ENCODE measurements at regions not wholly inside any gene's neighbourhood (a gene's known extent, or its start where the extent isn't known, plus 50 kb on each side); places are given as distances from the start of the nearest gene placed in this dataset.

GRCh38 chr4:126559961-126560360 is 1072.8 kb upstream of the INTU start:
- Histone ChIP-seq H3K9me3 (ENCODE audit: control insufficient read depth in 4 of 4, low read length in 3 of 4) (no peaks in the 10 kb centered on the region), H3K27me3 (ENCODE audit: control insufficient read depth in 4 of 4, insufficient read depth in 4 of 4, low read length in 3 of 4) (no peaks in the 10 kb centered on the region), H3K4me1 (ENCODE audit: control insufficient read depth in 4 of 4, insufficient read depth in 4 of 4, low read length in 3 of 4) (no peaks in the 10 kb centered on the region), H3K36me3 (ENCODE audit: control insufficient read depth in 4 of 4, insufficient read depth in 3 of 4, low read depth in 1 of 4, low read length in 3 of 4) (no peaks in the 10 kb centered on the region), H3K4me3 (ENCODE audit: low read depth in 1 of 3, low read length in 3 of 3) (no peak overlapping the region), H3K9ac (ENCODE audit: low read depth in 1 of 2, low read length in 2 of 2) (no peak overlapping the region), H3K27ac (ENCODE audit: low read depth in 1 of 2, low read length in 2 of 2) (no peak overlapping the region)
- TF ChIP-seq, protein P1, sequence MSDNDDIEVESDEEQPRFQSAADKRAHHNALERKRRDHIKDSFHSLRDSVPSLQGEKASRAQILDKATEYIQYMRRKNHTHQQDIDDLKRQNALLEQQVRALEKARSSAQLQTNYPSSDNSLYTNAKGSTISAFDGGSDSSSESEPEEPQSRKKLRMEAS (IDR thresholded peaks at IDR 0.05), result no peak
- TF ChIP-seq EGR1 (IDR thresholded peaks at IDR 0.05; ENCODE audit: low read depth in 2 of 2) (no peak), HNF4G (IDR thresholded peaks at IDR 0.05) (no peak), TAF1 (conservative IDR thresholded peaks at IDR 0.05) (no peak), SP1 (IDR thresholded peaks at IDR 0.05) (no peak), FOXA1 (IDR thresholded peaks at IDR 0.05) (no peak), RAD21 (IDR thresholded peaks at IDR 0.05) (no peak), RXRA (IDR thresholded peaks at IDR 0.05) (no peak)
- TF ChIP-seq, protein P2, sequence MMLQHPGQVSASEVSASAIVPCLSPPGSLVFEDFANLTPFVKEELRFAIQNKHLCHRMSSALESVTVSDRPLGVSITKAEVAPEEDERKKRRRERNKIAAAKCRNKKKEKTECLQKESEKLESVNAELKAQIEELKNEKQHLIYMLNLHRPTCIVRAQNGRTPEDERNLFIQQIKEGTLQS (IDR thresholded peaks at IDR 0.05), result no peak
- TF ChIP-seq, protein P3, sequence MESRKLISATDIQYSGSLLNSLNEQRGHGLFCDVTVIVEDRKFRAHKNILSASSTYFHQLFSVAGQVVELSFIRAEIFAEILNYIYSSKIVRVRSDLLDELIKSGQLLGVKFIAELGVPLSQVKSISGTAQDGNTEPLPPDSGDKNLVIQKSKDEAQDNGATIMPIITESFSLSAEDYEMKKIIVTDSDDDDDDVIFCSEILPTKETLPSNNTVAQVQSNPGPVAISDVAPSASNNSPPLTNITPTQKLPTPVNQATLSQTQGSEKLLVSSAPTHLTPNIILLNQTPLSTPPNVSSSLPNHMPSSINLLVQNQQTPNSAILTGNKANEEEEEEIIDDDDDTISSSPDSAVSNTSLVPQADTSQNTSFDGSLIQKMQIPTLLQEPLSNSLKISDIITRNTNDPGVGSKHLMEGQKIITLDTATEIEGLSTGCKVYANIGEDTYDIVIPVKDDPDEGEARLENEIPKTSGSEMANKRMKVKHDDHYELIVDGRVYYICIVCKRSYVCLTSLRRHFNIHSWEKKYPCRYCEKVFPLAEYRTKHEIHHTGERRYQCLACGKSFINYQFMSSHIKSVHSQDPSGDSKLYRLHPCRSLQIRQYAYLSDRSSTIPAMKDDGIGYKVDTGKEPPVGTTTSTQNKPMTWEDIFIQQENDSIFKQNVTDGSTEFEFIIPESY (IDR thresholded peaks at IDR 0.05), result no peak
- DNase-seq (ENCODE audit: low spot score), result no peak
- 46% methylated on average over 2 of the region's 2 CpGs for WGBS

- no peaks in the 10 kb centered on the region for H3K27me3 ChIP-seq (ENCODE audit: control insufficient read depth in 4 of 4, insufficient read depth in 4 of 4, low read length in 3 of 4)
- H3K4me3 ChIP-seq (ENCODE audit: low read depth in 1 of 3, low read length in 3 of 3), result no peak overlapping the region
- H3K9me3 ChIP-seq (ENCODE audit: control insufficient read depth in 4 of 4, low read length in 3 of 4), result no peaks in the 10 kb centered on the region
- no peak overlapping the region for H3K27ac ChIP-seq (ENCODE audit: low read depth in 1 of 2, low read length in 2 of 2)
- TF ChIP-seq HNF4G (IDR thresholded peaks at IDR 0.05) (no peak), GABPA (IDR thresholded peaks at IDR 0.05 in 1 of 2, conservative IDR thresholded peaks at IDR 0.05 in 1 of 2) (no peak)
- H3K9ac ChIP-seq (ENCODE audit: low read depth in 1 of 2, low read length in 2 of 2), result no peak overlapping the region
- no peaks in the 10 kb centered on the region for H3K36me3 ChIP-seq (ENCODE audit: control insufficient read depth in 4 of 4, insufficient read depth in 3 of 4, low read depth in 1 of 4, low read length in 3 of 4)
- no peak for DNase-seq (ENCODE audit: low spot score)
- no peaks in the 10 kb centered on the region for H3K4me1 ChIP-seq (ENCODE audit: control insufficient read depth in 4 of 4, insufficient read depth in 4 of 4, low read length in 3 of 4)
- WGBS, result 74% methylated on average over 1 of the region's 1 CpG
Observed at GRCh38 chr4:126560794-126561193, 1072.0 kb upstream of the INTU start.

DNA sequence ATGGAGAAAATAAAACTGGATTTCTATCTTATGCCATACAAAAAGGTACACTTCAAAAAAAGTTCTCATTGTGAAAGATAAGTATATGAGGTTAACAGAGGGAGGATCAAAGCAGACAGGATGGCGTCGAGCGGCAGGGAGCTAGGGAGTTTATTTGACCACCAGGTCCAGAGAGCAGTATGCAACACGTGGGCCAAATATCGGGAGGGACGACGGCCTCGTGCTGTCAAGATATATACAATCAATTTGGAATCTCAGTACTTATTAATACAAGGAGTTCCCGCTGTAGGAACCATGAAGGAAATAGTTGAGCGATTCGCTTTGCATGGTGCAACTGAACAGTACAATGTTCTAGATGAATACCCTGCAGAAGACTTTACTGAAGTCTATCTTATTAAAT is 1069.4 kb upstream of the INTU start:
- DNase-seq (ENCODE audit: low spot score), result no peak
- H3K9ac ChIP-seq (ENCODE audit: low read depth in 1 of 2, low read length in 2 of 2), result no peak overlapping the region
- H3K9me3 ChIP-seq (ENCODE audit: control insufficient read depth in 4 of 4, low read length in 3 of 4), result no peaks in the 10 kb centered on the region
- no peaks in the 10 kb centered on the region for H3K36me3 ChIP-seq (ENCODE audit: control insufficient read depth in 4 of 4, insufficient read depth in 3 of 4, low read depth in 1 of 4, low read length in 3 of 4)
- no peak overlapping the region for H3K4me3 ChIP-seq (ENCODE audit: low read depth in 1 of 3, low read length in 3 of 3)
- no peak overlapping the region for H3K27ac ChIP-seq (ENCODE audit: low read depth in 1 of 2, low read length in 2 of 2)
- no peaks in the 10 kb centered on the region for H3K27me3 ChIP-seq (ENCODE audit: control insufficient read depth in 4 of 4, insufficient read depth in 4 of 4, low read length in 3 of 4)
- 85% methylated on average over 11 of the region's 11 CpGs for WGBS
- H3K4me1 ChIP-seq (ENCODE audit: control insufficient read depth in 4 of 4, insufficient read depth in 4 of 4, low read length in 3 of 4), result no peaks in the 10 kb centered on the region
- TF ChIP-seq YY1 (IDR thresholded peaks at IDR 0.05) (no peak), GABPA (IDR thresholded peaks at IDR 0.05 in 1 of 2, conservative IDR thresholded peaks at IDR 0.05 in 1 of 2) (no peak), EGR1 (IDR thresholded peaks at IDR 0.05; ENCODE audit: low read depth in 2 of 2) (no peak), TAF1 (conservative IDR thresholded peaks at IDR 0.05) (no peak), REST (IDR thresholded peaks at IDR 0.05) (no peak), FOXA2 (IDR thresholded peaks at IDR 0.05) (no peak), HNF4G (IDR thresholded peaks at IDR 0.05) (no peak), FOXA1 (IDR thresholded peaks at IDR 0.05) (no peak), RXRA (IDR thresholded peaks at IDR 0.05) (no peak), NR2F2 (IDR thresholded peaks at IDR 0.05) (no peak), HNF4A (conservative IDR thresholded peaks at IDR 0.05) (no peak), SP1 (IDR thresholded peaks at IDR 0.05) (no peak), JUND (IDR thresholded peaks at IDR 0.05) (no peak), RAD21 (IDR thresholded peaks at IDR 0.05) (no peak)
- TF ChIP-seq, protein P1 (IDR thresholded peaks at IDR 0.05), result no peak
- TF ChIP-seq, protein P2 (IDR thresholded peaks at IDR 0.05), result no peak
- TF ChIP-seq, protein P3 (IDR thresholded peaks at IDR 0.05), result no peak
